ENCODE measurements at regions not wholly inside any gene's neighbourhood (a gene's known extent, or its start where the extent isn't known, plus 50 kb on each side); places are given as distances from the start of the nearest gene placed in this dataset.

GRCh38 chr1:57916041-57916440 lies 492.2 kb upstream of the DAB1 start:
- TF ChIP-seq CTCF (IDR thresholded peaks at IDR 0.05), result no peak
- TF ChIP-seq POLR2A (IDR thresholded peaks at IDR 0.05), result no peak
